GM23338 (cell line): ENCODE measurements at regions not wholly inside any gene's neighbourhood (a gene's known extent, or its start where the extent isn't known, plus 50 kb on each side); places are given as distances from the start of the nearest gene placed in this dataset.

ENCODE experiments used
- ATAC-seq: fragments of 200-7000 bp; cut with Tn5 transposase; 3 replicates; pipeline ENCODE4 v1.9.1; 2020
- DNase-seq: peaks from one replicate; pipeline ENCODE4 v3.0.0-alpha.2; 2015; ENCODE audit warnings: low spot score
- H2AFZ ChIP-seq: fragments of 200-600 bp; sonication (generic); 2 replicates; pipeline ENCODE4 v1.8.0; 2016; ENCODE audit warnings: antibody characterized with exemption, mild to moderate bottlenecking, moderate library complexity
- H3F3A ChIP-seq: fragments of 200-600 bp; sonication (generic); replicated peaks from 2 replicates; pipeline ENCODE4 v1.8.0; 2017; ENCODE audit warnings: antibody characterized with exemption, mixed run types, low read depth
- H3K27ac ChIP-seq: fragments of 200-600 bp; sonication (generic); 2 replicates; pipeline ENCODE4 v1.6.1; 2016; ENCODE audit warnings: low read depth
- H3K27me3 ChIP-seq: fragments of 200-600 bp; sonication (generic); 2 replicates; pipeline ENCODE4 v1.8.0; 2016; ENCODE audit warnings: mild to moderate bottlenecking, mixed run types, moderate library complexity; ENCODE audit not compliant: insufficient read depth
- H3K36me3 ChIP-seq: fragments of 200-600 bp; sonication (generic); 2 replicates; pipeline ENCODE4 v1.8.0; 2016; ENCODE audit warnings: mild to moderate bottlenecking; ENCODE audit not compliant: insufficient read depth
- H3K4me1 ChIP-seq: fragments of 200-600 bp; sonication (generic); 2 replicates; pipeline ENCODE4 v1.8.0; 2016; ENCODE audit warnings: mild to moderate bottlenecking, moderate library complexity; ENCODE audit not compliant: insufficient read depth
- H3K4me2 ChIP-seq: fragments of 200-600 bp; sonication (generic); 2 replicates; pipeline ENCODE4 v1.7.1; 2017; ENCODE audit warnings: mixed run types
- H3K4me3 ChIP-seq: fragments of 200-600 bp; sonication (generic); 2 replicates; pipeline ENCODE4 v1.6.1; 2016; ENCODE audit warnings: mixed run types
- H3K79me2 ChIP-seq: fragments of 200-600 bp; sonication (generic); replicated peaks from 2 replicates; pipeline ENCODE4 v1.8.0; 2017; ENCODE audit warnings: mild to moderate bottlenecking; ENCODE audit not compliant: insufficient read depth
- H3K9me2 ChIP-seq: fragments of 200-600 bp; sonication (generic); 2 replicates; pipeline ENCODE4 v1.8.0; 2017; ENCODE audit not compliant: insufficient read depth
- H4K20me1 ChIP-seq: fragments of 200-600 bp; sonication (generic); replicated peaks from 2 replicates; pipeline ENCODE4 v1.8.0; 2017; ENCODE audit warnings: mild to moderate bottlenecking; ENCODE audit not compliant: insufficient read depth
- H3K27ac Mint-ChIP-seq: 2 replicates; pipeline ENCODE4 v1.8.0; 2020; ENCODE audit warnings: inconsistent platforms, mild to moderate bottlenecking, moderate library complexity, mixed read lengths
- H3K27me3 Mint-ChIP-seq: 3 replicates; pipeline ENCODE4 v1.8.0; 2022; ENCODE audit warnings: low read depth, mild to moderate bottlenecking, moderate library complexity, mixed read lengths, inconsistent platforms; ENCODE audit not compliant: insufficient read depth, poor library complexity
- H3K36me3 Mint-ChIP-seq: 3 replicates; pipeline ENCODE4 v1.8.0; 2021; ENCODE audit warnings: low read depth, mild to moderate bottlenecking, inconsistent platforms, moderate library complexity, mixed read lengths
- H3K4me1 Mint-ChIP-seq: 3 replicates; pipeline ENCODE4 v1.8.0; 2020; ENCODE audit warnings: mild to moderate bottlenecking, inconsistent platforms, mixed read lengths
- H3K4me3 Mint-ChIP-seq: 3 replicates; pipeline ENCODE4 v1.8.0; 2021; ENCODE audit warnings: moderate library complexity, mild to moderate bottlenecking, inconsistent platforms, mixed read lengths
- H3K9me3 Mint-ChIP-seq: 3 replicates; pipeline ENCODE4 v1.8.0; 2020; ENCODE audit warnings: moderate library complexity, mild to moderate bottlenecking, inconsistent platforms, mixed read lengths
- CREB1 ChIP-seq: fragments of 250-450 bp; sonication (Bioruptor Pico); IDR thresholded peaks from 2 replicates; pipeline ENCODE4 v1.5.0; 2020; ENCODE audit warnings: low read depth, mild to moderate bottlenecking, moderate library complexity
- CTCF ChIP-seq, 2 experiments: fragments of 200-600 bp in 1 of 2; sonication (generic) in 1 of 2; conservative IDR thresholded peaks; 2 replicates each; pipeline versions ENCODE4 v1.5.1 to v1.6.1; 2016 to 2017; ENCODE audit warnings: antibody characterized with exemption in 2 of 2, low read depth in 2 of 2, mild to moderate bottlenecking in 2 of 2, moderate library complexity in 1 of 2
- EZH2 ChIP-seq: fragments of 200-600 bp; sonication (generic); IDR thresholded peaks from one replicate; pipeline ENCODE4 v1.8.0; 2017; ENCODE audit warnings: antibody characterized with exemption, mild to moderate bottlenecking, low read depth; ENCODE audit not compliant: unreplicated experiment
- EZH2phosphoT487 ChIP-seq: fragments of 200-600 bp; sonication (generic); IDR thresholded peaks from one replicate; pipeline ENCODE4 v1.8.1; 2018; ENCODE audit warnings: antibody characterized with exemption; ENCODE audit not compliant: unreplicated experiment
- JUNB ChIP-seq: IDR thresholded peaks from one replicate; pipeline ENCODE4 v1.6.1; 2016; ENCODE audit warnings: antibody characterized with exemption; ENCODE audit not compliant: unreplicated experiment
- POLR2AphosphoS5 ChIP-seq: IDR thresholded peaks from 2 replicates; pipeline ENCODE4 v1.6.1; 2016; ENCODE audit warnings: antibody characterized with exemption, low read depth
- STAT1 ChIP-seq: IDR thresholded peaks from one replicate; pipeline ENCODE4 v1.6.1; 2016; ENCODE audit warnings: antibody characterized with exemption; ENCODE audit not compliant: unreplicated experiment
- ZNF114 ChIP-seq: fragments of 250-450 bp; sonication (Bioruptor Pico); IDR thresholded peaks from 2 replicates; pipeline ENCODE4 v1.5.0; 2020; ENCODE audit warnings: mild to moderate bottlenecking, moderate library complexity
- ZNF462 ChIP-seq: fragments of 250-450 bp; sonication (Bioruptor Pico); IDR thresholded peaks from 2 replicates; pipeline ENCODE4 v1.5.0; 2020; ENCODE audit warnings: mild to moderate bottlenecking, moderate library complexity

DNA sequence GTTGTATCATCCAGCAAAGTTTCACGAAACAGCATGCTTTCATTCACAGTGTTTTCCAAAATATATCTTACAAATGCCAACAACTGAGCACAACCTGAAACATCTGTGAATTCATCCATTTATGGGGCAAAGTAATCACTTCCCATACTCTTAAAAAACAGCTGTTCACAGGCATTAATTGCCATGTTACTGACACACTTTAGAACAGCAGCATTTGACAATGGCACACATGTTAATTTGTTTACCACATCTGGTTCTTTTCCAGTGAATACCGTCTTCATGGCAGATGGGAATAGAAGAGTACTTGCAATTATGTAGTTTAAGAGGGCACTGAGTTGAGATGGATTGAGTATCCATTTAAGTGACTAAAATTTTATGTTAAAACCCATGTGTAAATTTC, 347.4 kb upstream of the LRP1B start (continued):
- no peak for TF ChIP-seq ZNF462 (CRISPR knock-in tag)

GRCh38 chr2:142472382-142472781, 341.6 kb upstream of the LRP1B start:
- H3K4me1 Mint-ChIP-seq: no peaks in the 10 kb centered on the region
- H3K36me3 Mint-ChIP-seq: no peaks in the 10 kb centered on the region
- Histone ChIP-seq H3K79me2 (no peaks in the 10 kb centered on the region), H2AFZ (no peak overlapping the region), H3K27ac (no peak overlapping the region), H3F3A (no peaks in the 10 kb centered on the region), H3K27me3 (no peaks in the 10 kb centered on the region), H3K4me2 (no peak overlapping the region), H4K20me1 (no peaks in the 10 kb centered on the region), H3K36me3 (no peaks in the 10 kb centered on the region), H3K4me1 (no peaks in the 10 kb centered on the region), H3K9me2 (no peaks in the 10 kb centered on the region; the same call in 1 of the 2 replicates), H3K4me3 (no peak overlapping the region)
- no peak overlapping the region for H3K27ac Mint-ChIP-seq
- H3K27me3 Mint-ChIP-seq: peaks cover 2% of the 10 kb centered on the region
- DNase-seq: no peak
- ATAC-seq: no peak
- no peaks in the 10 kb centered on the region; the same call in 2 of the 3 replicates for H3K9me3 Mint-ChIP-seq
- no peak overlapping the region for H3K4me3 Mint-ChIP-seq
- TF ChIP-seq JUNB (no peak), ZNF462 (CRISPR knock-in tag) (no peak), STAT1 (no peak), CTCF (conservative IDR thresholded peaks at IDR 0.05; ENCODE audit: low read depth in 2 of 2) (no peak), POLR2AphosphoS5 (no peak), EZH2 (no peak), ZNF114 (CRISPR knock-in tag) (no peak), EZH2phosphoT487 (no peak), CREB1 (CRISPR knock-in tag) (no peak)
